ENCODE measurements at regions not wholly inside any gene's neighbourhood (a gene's known extent, or its start where the extent isn't known, plus 50 kb on each side); places are given as distances from the start of the nearest gene placed in this dataset.

DNA sequence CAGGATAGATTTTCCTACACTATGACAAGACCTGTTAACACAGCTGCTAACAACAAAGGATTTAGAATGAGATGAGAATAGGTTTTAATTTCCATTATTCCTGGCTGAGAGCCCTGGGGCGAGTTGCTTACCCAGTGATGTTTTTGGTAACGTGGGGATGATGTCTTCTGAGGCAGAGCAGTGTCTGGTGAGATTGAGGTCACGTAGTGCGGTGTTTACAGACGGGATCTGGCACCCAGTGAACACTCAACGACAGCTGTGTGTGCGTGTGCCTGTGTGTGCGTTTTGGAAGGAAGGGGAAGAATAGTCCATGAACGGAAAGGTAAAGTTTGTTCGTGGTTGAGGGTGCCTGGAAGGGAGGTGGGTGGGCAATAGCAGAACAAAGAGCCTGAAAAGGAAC, 384.7 kb downstream of the C6orf118 start:
- DNase-seq (ENCODE audit: extremely low read depth, low read depth) = no peak
- TF ChIP-seq, protein P1, sequence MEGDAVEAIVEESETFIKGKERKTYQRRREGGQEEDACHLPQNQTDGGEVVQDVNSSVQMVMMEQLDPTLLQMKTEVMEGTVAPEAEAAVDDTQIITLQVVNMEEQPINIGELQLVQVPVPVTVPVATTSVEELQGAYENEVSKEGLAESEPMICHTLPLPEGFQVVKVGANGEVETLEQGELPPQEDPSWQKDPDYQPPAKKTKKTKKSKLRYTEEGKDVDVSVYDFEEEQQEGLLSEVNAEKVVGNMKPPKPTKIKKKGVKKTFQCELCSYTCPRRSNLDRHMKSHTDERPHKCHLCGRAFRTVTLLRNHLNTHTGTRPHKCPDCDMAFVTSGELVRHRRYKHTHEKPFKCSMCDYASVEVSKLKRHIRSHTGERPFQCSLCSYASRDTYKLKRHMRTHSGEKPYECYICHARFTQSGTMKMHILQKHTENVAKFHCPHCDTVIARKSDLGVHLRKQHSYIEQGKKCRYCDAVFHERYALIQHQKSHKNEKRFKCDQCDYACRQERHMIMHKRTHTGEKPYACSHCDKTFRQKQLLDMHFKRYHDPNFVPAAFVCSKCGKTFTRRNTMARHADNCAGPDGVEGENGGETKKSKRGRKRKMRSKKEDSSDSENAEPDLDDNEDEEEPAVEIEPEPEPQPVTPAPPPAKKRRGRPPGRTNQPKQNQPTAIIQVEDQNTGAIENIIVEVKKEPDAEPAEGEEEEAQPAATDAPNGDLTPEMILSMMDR (IDR thresholded peaks at IDR 0.05; ENCODE audit: low read depth, low read length, missing control alignments) = no peak
- no peak overlapping the region for H3K4me3 ChIP-seq (replicated peaks; ENCODE audit: low read depth, low read length)

- TF ChIP-seq, protein P1 (IDR thresholded peaks at IDR 0.05; ENCODE audit: low read depth, low read length, missing control alignments) = no peak
- H3K4me3 ChIP-seq (replicated peaks; ENCODE audit: low read depth, low read length) = no peak overlapping the region
- no peak for DNase-seq (ENCODE audit: extremely low read depth, low read depth)
These were observed 392.2 kb downstream of the C6orf118 start for GRCh38 chr6:164917211-164917610.

GRCh38 chr6:164916087-164916486, 393.3 kb downstream of the C6orf118 start:
- DNase-seq (ENCODE audit: extremely low read depth, low read depth) = no peak
- TF ChIP-seq, protein P1 (IDR thresholded peaks at IDR 0.05; ENCODE audit: low read depth, low read length, missing control alignments) = no peak
- no peak overlapping the region for H3K4me3 ChIP-seq (replicated peaks; ENCODE audit: low read depth, low read length)

DNA sequence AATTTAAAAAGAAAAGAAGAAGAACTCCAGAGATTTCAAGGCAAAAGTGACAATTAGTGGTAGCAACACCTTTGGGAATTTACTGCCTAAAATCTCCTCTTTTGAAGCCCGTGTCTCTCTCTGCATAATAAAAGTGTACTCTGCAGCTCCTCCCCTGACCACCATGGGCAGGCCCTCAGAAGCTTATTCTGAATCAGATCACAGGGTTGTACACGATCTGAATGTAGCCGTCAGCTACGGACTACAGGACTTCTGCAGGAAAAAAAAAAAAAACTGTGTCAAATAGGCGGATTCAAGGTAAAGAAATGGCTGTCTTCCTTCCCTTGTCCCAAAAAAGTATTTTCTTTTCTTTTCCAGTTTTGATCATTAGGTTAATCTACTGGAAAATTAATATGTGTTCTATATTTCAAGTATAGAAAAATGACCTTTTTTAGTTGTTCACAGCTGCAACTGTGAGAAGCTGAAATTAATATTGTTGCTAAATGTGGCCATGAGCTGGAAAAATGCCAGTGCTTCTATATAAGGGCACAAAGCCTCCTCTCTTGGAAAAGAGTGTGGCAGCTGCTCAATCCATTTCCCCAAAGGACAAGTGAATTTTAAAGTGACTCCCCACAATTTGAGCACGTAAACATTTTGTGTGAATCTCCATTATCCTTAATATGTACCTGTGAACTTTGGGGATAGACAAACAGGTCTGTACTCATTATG, 397.4 kb downstream of the C6orf118 start:
- TF ChIP-seq, protein P1 (IDR thresholded peaks at IDR 0.05; ENCODE audit: low read depth, low read length, missing control alignments) = no peak
- H3K4me3 ChIP-seq (replicated peaks; ENCODE audit: low read depth, low read length) = no peak overlapping the region
- DNase-seq (ENCODE audit: extremely low read depth, low read depth) = no peak

- no peak for DNase-seq (ENCODE audit: extremely low read depth, low read depth)
These were observed 398.3 kb downstream of the C6orf118 start for GRCh38 chr6:164911151-164911550.

GRCh38 chr6:164906766-164907165, 402.6 kb downstream of the C6orf118 start:
- DNase-seq (ENCODE audit: extremely low read depth, low read depth) = no peak
- TF ChIP-seq, protein P1 (IDR thresholded peaks at IDR 0.05; ENCODE audit: low read depth, low read length, missing control alignments) = no peak
- H3K4me3 ChIP-seq (replicated peaks; ENCODE audit: low read depth, low read length) = no peak overlapping the region

More at GRCh38 chr6:164911151-164911550, 398.3 kb downstream of the C6orf118 start:
- TF ChIP-seq, protein P1 (IDR thresholded peaks at IDR 0.05; ENCODE audit: low read depth, low read length, missing control alignments) = no peak
- no peak overlapping the region for H3K4me3 ChIP-seq (replicated peaks; ENCODE audit: low read depth, low read length)

DNA sequence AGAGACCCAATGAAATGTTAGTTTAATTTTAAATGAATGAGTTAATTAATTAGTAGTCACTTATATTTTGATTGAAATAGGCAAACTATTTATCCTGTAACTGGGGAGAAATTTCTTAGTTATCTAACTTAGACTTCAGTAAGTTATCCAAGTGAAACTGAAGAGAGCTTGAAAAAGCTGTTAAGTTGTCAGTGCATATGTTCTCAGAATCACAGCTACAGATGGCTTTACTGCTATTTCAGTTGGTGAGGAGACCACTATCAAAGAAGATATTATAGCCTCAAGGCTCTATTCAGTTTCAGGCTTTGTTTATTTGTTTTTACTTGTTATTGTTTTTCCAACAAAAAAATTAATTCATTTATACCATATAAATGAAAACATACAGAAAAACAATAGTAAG, 404.1 kb downstream of the C6orf118 start:
- no peak for DNase-seq (ENCODE audit: extremely low read depth, low read depth)
- H3K4me3 ChIP-seq (replicated peaks; ENCODE audit: low read depth, low read length) = no peak overlapping the region
- TF ChIP-seq, protein P1 (IDR thresholded peaks at IDR 0.05; ENCODE audit: low read depth, low read length, missing control alignments) = no peak

Measured in HFF-Myc (cell line).